H9 (cell line): ENCODE measurements at regions not wholly inside any gene's neighbourhood (a gene's known extent, or its start where the extent isn't known, plus 50 kb on each side); places are given as distances from the start of the nearest gene placed in this dataset.

Source experiments
- DNase-seq: peaks from one replicate; pipeline ENCODE4 v3.0.0-alpha.2; 2017
- H2AFZ ChIP-seq: one replicate; pipeline ENCODE4 v1.6.1; 2013; ENCODE audit warnings: mild to moderate bottlenecking, low read length, control low read depth, moderate library complexity
- H2AK5ac ChIP-seq: 2 replicates; pipeline ENCODE4 v1.6.1; 2013; ENCODE audit warnings: low read length, control low read depth, mixed read lengths; ENCODE audit not compliant: insufficient read length
- H2BK120ac ChIP-seq: one replicate; pipeline ENCODE4 v1.6.1; 2013; ENCODE audit warnings: low read depth, mild to moderate bottlenecking, low read length, control low read depth, inconsistent platforms; ENCODE audit not compliant: poor library complexity, severe bottlenecking
- H2BK12ac ChIP-seq: 2 replicates; pipeline ENCODE4 v1.6.1; 2013; ENCODE audit warnings: low read length, control low read depth, mixed read lengths, low read depth; ENCODE audit not compliant: insufficient read length
- H2BK15ac ChIP-seq: 2 replicates; pipeline ENCODE4 v1.6.1; 2013; ENCODE audit warnings: low read depth, low read length, control low read depth
- H2BK20ac ChIP-seq: one replicate; pipeline ENCODE4 v1.6.1; 2013; ENCODE audit warnings: low read depth, mild to moderate bottlenecking, low read length, control low read depth, inconsistent platforms; ENCODE audit not compliant: poor library complexity, severe bottlenecking
- H2BK5ac ChIP-seq: 2 replicates; pipeline ENCODE4 v1.6.1; 2013; ENCODE audit warnings: low read length, control low read depth, mixed read lengths; ENCODE audit not compliant: insufficient read length
- H3K14ac ChIP-seq: 2 replicates; pipeline ENCODE4 v1.6.1; 2013; ENCODE audit warnings: low read length, control low read depth; ENCODE audit not compliant: insufficient read depth
- H3K18ac ChIP-seq: 2 replicates; pipeline ENCODE4 v1.6.1; 2013; ENCODE audit warnings: low read depth, mild to moderate bottlenecking, mixed read lengths, low read length, control low read depth; ENCODE audit not compliant: insufficient read length
- H3K23ac ChIP-seq: 2 replicates; pipeline ENCODE4 v1.6.1; 2013; ENCODE audit warnings: low read length, control low read depth, mixed read lengths, low read depth; ENCODE audit not compliant: insufficient read length
- H3K23me2 ChIP-seq: 2 replicates; pipeline ENCODE4 v1.6.1; 2013; ENCODE audit warnings: low read depth, mild to moderate bottlenecking, mixed read lengths, low read length, control low read depth; ENCODE audit not compliant: insufficient read length, poor library complexity, severe bottlenecking
- H3K27ac ChIP-seq: 2 replicates; pipeline ENCODE4 v1.5.1; 2013; ENCODE audit warnings: low read length, control low read depth, mixed read lengths, low read depth; ENCODE audit not compliant: insufficient read length
- H3K27me3 ChIP-seq: 2 replicates; pipeline ENCODE4 v1.6.1; 2013; ENCODE audit warnings: low read length, control low read depth, inconsistent platforms; ENCODE audit not compliant: insufficient read depth
- H3K4ac ChIP-seq: 2 replicates; pipeline ENCODE4 v1.6.1; 2013; ENCODE audit warnings: low read depth, mild to moderate bottlenecking, control low read depth, inconsistent platforms, low read length, moderate library complexity
- H3K4me1 ChIP-seq: 2 replicates; pipeline ENCODE4 v1.6.1; 2013; ENCODE audit warnings: low read length, control low read depth, inconsistent platforms; ENCODE audit not compliant: insufficient read depth
- H3K4me2 ChIP-seq: 2 replicates; pipeline ENCODE4 v1.6.1; 2013; ENCODE audit warnings: low read length, control low read depth, mixed read lengths; ENCODE audit not compliant: insufficient read length, insufficient read depth
- H3K56ac ChIP-seq: 2 replicates; pipeline ENCODE4 v1.6.1; 2013; ENCODE audit warnings: low read depth, mild to moderate bottlenecking, mixed read lengths, low read length, control low read depth; ENCODE audit not compliant: insufficient read length
- H3K79me1 ChIP-seq: 2 replicates; pipeline ENCODE4 v1.6.1; 2013; ENCODE audit warnings: low read depth, mild to moderate bottlenecking, moderate library complexity, low read length, control low read depth, inconsistent platforms; ENCODE audit not compliant: insufficient read depth, poor library complexity, severe bottlenecking
- H3K79me2 ChIP-seq: 2 replicates; pipeline ENCODE4 v1.6.1; 2013; ENCODE audit warnings: low read length, control low read depth, inconsistent platforms; ENCODE audit not compliant: insufficient read depth
- H3K9ac ChIP-seq: 2 replicates; pipeline ENCODE4 v1.6.1; 2013; ENCODE audit warnings: low read length, control low read depth, mixed read lengths; ENCODE audit not compliant: insufficient read length; ENCODE audit errors: extremely low read depth
- H3K9me3 ChIP-seq: one replicate; pipeline ENCODE4 v1.6.1; 2013; ENCODE audit warnings: low read depth, low read length, inconsistent platforms; ENCODE audit not compliant: control insufficient read depth
- H3T11ph ChIP-seq: one replicate; pipeline ENCODE4 v1.6.1; 2013; ENCODE audit warnings: mild to moderate bottlenecking, low read length, control low read depth, inconsistent platforms
- H4K20me1 ChIP-seq: one replicate; pipeline ENCODE4 v1.6.1; 2013; ENCODE audit not compliant: control insufficient read depth, insufficient read length, insufficient read depth
- H4K5ac ChIP-seq: 2 replicates; pipeline ENCODE4 v1.6.1; 2013; ENCODE audit warnings: low read depth, mild to moderate bottlenecking, mixed read lengths, low read length, control low read depth; ENCODE audit not compliant: insufficient read length
- H4K8ac ChIP-seq: replicated peaks from 2 replicates; pipeline ENCODE4 v1.6.1; 2013; ENCODE audit warnings: low read length, control low read depth, mixed read lengths, low read depth; ENCODE audit not compliant: insufficient read length
- H4K91ac ChIP-seq: 2 replicates; pipeline ENCODE4 v1.6.1; 2013; ENCODE audit warnings: low read depth, mild to moderate bottlenecking, moderate library complexity, mixed read lengths, low read length, control low read depth; ENCODE audit not compliant: insufficient read length
- H3K27ac Mint-ChIP-seq, 3 experiments: 2 replicates in 2 of 3; 3 replicates in 1 of 3; pipeline ENCODE4 v1.8.0; 2020 to 2021; ENCODE audit warnings: mixed read lengths in 3 of 3, mild to moderate bottlenecking in 1 of 3, moderate library complexity in 1 of 3
- H3K27me3 Mint-ChIP-seq: 2 replicates; pipeline ENCODE4 v1.8.0; 2021; ENCODE audit warnings: low read depth, mild to moderate bottlenecking, moderate library complexity, mixed read lengths
- H3K36me3 Mint-ChIP-seq, 3 experiments: 2 replicates in 2 of 3; 3 replicates in 1 of 3; pipeline ENCODE4 v1.8.0; 2020 to 2021; ENCODE audit warnings: low read depth in 3 of 3, mixed read lengths in 3 of 3; ENCODE audit not compliant: insufficient read depth in 1 of 3
- H3K4me1 Mint-ChIP-seq, 2 experiments: 2 replicates each; pipeline ENCODE4 v1.8.0; 2020; ENCODE audit warnings: mixed read lengths in 2 of 2
- H3K4me3 Mint-ChIP-seq, 2 experiments: 2 replicates in 1 of 2; 3 replicates in 1 of 2; pipeline ENCODE4 v1.8.0; 2020 to 2021; ENCODE audit warnings: mild to moderate bottlenecking in 2 of 2, mixed read lengths in 2 of 2, moderate library complexity in 1 of 2
- H3K9me3 Mint-ChIP-seq, 2 experiments: 2 replicates in 1 of 2; 3 replicates in 1 of 2; pipeline ENCODE4 v1.8.0; 2020; ENCODE audit warnings: mild to moderate bottlenecking in 2 of 2, mixed read lengths in 2 of 2, moderate library complexity in 1 of 2
- WGBS: extraction: QIAGEN DNeasy Blood & Tissue Kit; methylation state at CpG from one replicate; pipeline ENCODE4 v1.1.7; 2013; ENCODE audit warnings: missing lambda C conversion rate, low lambda C conversion rate, mixed read lengths; ENCODE audit not compliant: insufficient read length; ENCODE audit errors: extremely low coverage; 5-methylcytosine and 5-hydroxymethylcytosine counted together
- TF ChIP-seq, protein P1 (sequence below): fragments of 200-600 bp; sonication (generic); conservative IDR thresholded peaks from 3 replicates; pipeline ENCODE4 v1.8.0; 2021; ENCODE audit warnings: antibody characterized with exemption, mild to moderate bottlenecking

DNA sequence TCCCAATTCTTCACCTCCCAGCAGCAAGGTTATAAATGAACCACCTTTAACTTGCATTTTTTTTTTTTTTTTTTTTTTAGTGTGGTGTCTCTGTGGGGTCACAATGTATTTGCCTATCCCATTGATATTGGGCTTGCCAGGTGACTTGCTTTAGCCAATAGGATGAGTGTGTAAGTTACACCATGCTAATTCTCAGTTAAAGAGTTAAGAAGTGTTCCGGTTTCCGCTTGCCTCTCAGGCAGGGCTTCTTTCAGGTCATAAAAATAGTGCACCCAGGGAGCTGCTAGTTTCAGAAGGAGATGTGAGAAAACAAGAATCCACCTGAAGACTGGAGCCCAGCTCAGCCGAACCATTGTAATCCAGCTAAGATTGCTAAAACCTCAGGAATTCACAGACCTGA lies 84.2 kb upstream of the PTPRD start:
- Histone ChIP-seq H3K27ac (no peak overlapping the region), H2BK5ac (no peak overlapping the region), H4K91ac (no peak overlapping the region), H3K4me1 (no peaks in the 10 kb centered on the region), H2AFZ (no peak overlapping the region), H2AK5ac (no peak overlapping the region), H3K18ac (no peak overlapping the region), H2BK15ac (no peak overlapping the region), H3K27me3 (no peaks in the 10 kb centered on the region), H3K9me3 (no peaks in the 10 kb centered on the region), H3K79me2 (no peaks in the 10 kb centered on the region), H3K4me2 (no peak overlapping the region), H2BK120ac (no peak overlapping the region), H3K56ac (no peak overlapping the region), H4K20me1 (no peaks in the 10 kb centered on the region), H3K23ac (no peak overlapping the region), H2BK12ac (no peak overlapping the region), H3K14ac (no peak overlapping the region), H3K9ac (no peak overlapping the region), H2BK20ac (no peak overlapping the region), H4K8ac (no peak overlapping the region), H4K5ac (no peak overlapping the region), H3K4ac (no peak overlapping the region), H3T11ph (no peak overlapping the region), H3K23me2 (no peaks in the 10 kb centered on the region), H3K79me1 (no peaks in the 10 kb centered on the region)
- H3K27me3 Mint-ChIP-seq: no peaks in the 10 kb centered on the region
- H3K4me3 Mint-ChIP-seq: no peak overlapping the region
- no peaks in the 10 kb centered on the region; a peak in 1 of 4 replicates for H3K4me1 Mint-ChIP-seq
- H3K27ac Mint-ChIP-seq: no peak overlapping the region
- no peaks in the 10 kb centered on the region; a peak in 1 of 7 replicates for H3K36me3 Mint-ChIP-seq
- no CpG with 5 or more reads among the region's 3 CpGs for WGBS
- TF ChIP-seq, protein P1, sequence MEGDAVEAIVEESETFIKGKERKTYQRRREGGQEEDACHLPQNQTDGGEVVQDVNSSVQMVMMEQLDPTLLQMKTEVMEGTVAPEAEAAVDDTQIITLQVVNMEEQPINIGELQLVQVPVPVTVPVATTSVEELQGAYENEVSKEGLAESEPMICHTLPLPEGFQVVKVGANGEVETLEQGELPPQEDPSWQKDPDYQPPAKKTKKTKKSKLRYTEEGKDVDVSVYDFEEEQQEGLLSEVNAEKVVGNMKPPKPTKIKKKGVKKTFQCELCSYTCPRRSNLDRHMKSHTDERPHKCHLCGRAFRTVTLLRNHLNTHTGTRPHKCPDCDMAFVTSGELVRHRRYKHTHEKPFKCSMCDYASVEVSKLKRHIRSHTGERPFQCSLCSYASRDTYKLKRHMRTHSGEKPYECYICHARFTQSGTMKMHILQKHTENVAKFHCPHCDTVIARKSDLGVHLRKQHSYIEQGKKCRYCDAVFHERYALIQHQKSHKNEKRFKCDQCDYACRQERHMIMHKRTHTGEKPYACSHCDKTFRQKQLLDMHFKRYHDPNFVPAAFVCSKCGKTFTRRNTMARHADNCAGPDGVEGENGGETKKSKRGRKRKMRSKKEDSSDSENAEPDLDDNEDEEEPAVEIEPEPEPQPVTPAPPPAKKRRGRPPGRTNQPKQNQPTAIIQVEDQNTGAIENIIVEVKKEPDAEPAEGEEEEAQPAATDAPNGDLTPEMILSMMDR: no peak
- H3K9me3 Mint-ChIP-seq: no peaks in the 10 kb centered on the region
- no peak for DNase-seq
